ENCODE measurements at regions not wholly inside any gene's neighbourhood (a gene's known extent, or its start where the extent isn't known, plus 50 kb on each side); places are given as distances from the start of the nearest gene placed in this dataset.

DNA sequence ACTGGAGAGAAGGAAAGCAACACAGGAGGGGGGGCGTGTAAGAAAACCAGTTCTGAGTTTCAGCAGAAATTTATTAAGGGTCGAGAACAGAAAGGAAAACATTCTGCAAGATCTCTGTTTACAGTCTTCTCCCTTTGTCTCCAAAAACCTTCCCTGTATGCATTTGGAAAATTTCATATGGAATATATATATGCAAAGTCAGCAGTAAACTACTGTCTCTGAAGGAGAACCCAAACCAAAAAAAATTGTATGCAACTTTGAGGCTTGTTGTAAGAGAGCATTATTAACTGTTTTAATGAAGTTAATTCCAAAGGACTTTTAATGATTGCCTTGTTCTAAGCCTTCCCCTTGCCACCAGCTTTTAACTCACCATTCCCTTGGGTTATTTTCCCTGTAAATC, 238.2 kb upstream of the GPR149 start:
- TF ChIP-seq, protein P1, sequence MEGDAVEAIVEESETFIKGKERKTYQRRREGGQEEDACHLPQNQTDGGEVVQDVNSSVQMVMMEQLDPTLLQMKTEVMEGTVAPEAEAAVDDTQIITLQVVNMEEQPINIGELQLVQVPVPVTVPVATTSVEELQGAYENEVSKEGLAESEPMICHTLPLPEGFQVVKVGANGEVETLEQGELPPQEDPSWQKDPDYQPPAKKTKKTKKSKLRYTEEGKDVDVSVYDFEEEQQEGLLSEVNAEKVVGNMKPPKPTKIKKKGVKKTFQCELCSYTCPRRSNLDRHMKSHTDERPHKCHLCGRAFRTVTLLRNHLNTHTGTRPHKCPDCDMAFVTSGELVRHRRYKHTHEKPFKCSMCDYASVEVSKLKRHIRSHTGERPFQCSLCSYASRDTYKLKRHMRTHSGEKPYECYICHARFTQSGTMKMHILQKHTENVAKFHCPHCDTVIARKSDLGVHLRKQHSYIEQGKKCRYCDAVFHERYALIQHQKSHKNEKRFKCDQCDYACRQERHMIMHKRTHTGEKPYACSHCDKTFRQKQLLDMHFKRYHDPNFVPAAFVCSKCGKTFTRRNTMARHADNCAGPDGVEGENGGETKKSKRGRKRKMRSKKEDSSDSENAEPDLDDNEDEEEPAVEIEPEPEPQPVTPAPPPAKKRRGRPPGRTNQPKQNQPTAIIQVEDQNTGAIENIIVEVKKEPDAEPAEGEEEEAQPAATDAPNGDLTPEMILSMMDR (IDR thresholded peaks at IDR 0.05; ENCODE audit: low read length) = no peak
- no peak for TF ChIP-seq EZH2 (IDR thresholded peaks at IDR 0.05; ENCODE audit: borderline replicate concordance, low read length)

Data from OCI-LY1 (cell line).